WTC11 (cell line): ENCODE measurements at regions not wholly inside any gene's neighbourhood (a gene's known extent, or its start where the extent isn't known, plus 50 kb on each side); places are given as distances from the start of the nearest gene placed in this dataset.

ENCODE experiments used
- ATAC-seq: fragments of 200-7000 bp; cut with Tn5 transposase; 2 replicates; pipeline ENCODE4 v1.10.0; 2021; ENCODE audit warnings: mild to moderate bottlenecking, moderate library complexity
- CTCF ChIA-PET: fragments of 300-600 bp; sonication (Branson Sonifier 250); formaldehyde crosslinking; loops from one replicate; lab custom pipeline; 2021; ENCODE audit warnings: antibody characterized with exemption; lab: Charles Lee
- POLR2A ChIA-PET: fragments of 350-600 bp; sonication (Branson Sonifier 250); formaldehyde crosslinking; loops from one replicate; lab custom pipeline; 2021; ENCODE audit warnings: antibody characterized with exemption; lab: Charles Lee
- DNase-seq: peaks from one replicate; pipeline ENCODE4 v3.0.0; 2021; ENCODE audit warnings: low spot score
- H3K27ac Mint-ChIP-seq: 2 replicates; pipeline ENCODE4 v1.8.0; 2021; ENCODE audit warnings: mixed read lengths
- H3K27me3 Mint-ChIP-seq: 2 replicates; pipeline ENCODE4 v1.8.0; 2021; ENCODE audit warnings: low read depth, mild to moderate bottlenecking, moderate library complexity, mixed read lengths
- H3K36me3 Mint-ChIP-seq: 2 replicates; pipeline ENCODE4 v1.8.0; 2021; ENCODE audit warnings: mixed read lengths
- H3K4me1 Mint-ChIP-seq: 2 replicates; pipeline ENCODE4 v1.8.0; 2022; ENCODE audit warnings: mixed read lengths
- H3K4me3 Mint-ChIP-seq: 2 replicates; pipeline ENCODE4 v1.8.0; 2021; ENCODE audit warnings: mild to moderate bottlenecking, moderate library complexity, mixed read lengths
- H3K9me3 Mint-ChIP-seq: 2 replicates; pipeline ENCODE4 v1.8.0; 2021; ENCODE audit warnings: mixed read lengths
- E2F5 ChIP-seq: sonication (generic); formaldehyde crosslinking; IDR thresholded peaks from 2 replicates; pipeline ENCODE4 v1.8.1; 2022; ENCODE audit warnings: mild to moderate bottlenecking, moderate library complexity, missing genetic modification reagents
- ESRRA ChIP-seq: sonication (generic); formaldehyde crosslinking; IDR thresholded peaks from 2 replicates; pipeline ENCODE4 v1.8.1; 2022; ENCODE audit warnings: mild to moderate bottlenecking, missing genetic modification reagents, borderline replicate concordance
- FOXP1 ChIP-seq: sonication (generic); formaldehyde crosslinking; IDR thresholded peaks from 2 replicates; pipeline ENCODE4 v1.8.0; 2022; ENCODE audit warnings: missing genetic modification reagents, mild to moderate bottlenecking, moderate library complexity, borderline replicate concordance
- HMGXB4 ChIP-seq: sonication (generic); formaldehyde crosslinking; IDR thresholded peaks from 2 replicates; pipeline ENCODE4 v1.8.1; 2023; ENCODE audit warnings: mild to moderate bottlenecking, moderate library complexity, missing genetic modification reagents
- IRF1 ChIP-seq: sonication (generic); formaldehyde crosslinking; IDR thresholded peaks from 2 replicates; pipeline ENCODE4 v1.8.0; 2023; ENCODE audit warnings: missing genetic modification reagents
- MAX ChIP-seq: sonication (generic); formaldehyde crosslinking; IDR thresholded peaks from 2 replicates; pipeline ENCODE4 v1.8.0; 2022; ENCODE audit warnings: mild to moderate bottlenecking, missing genetic modification reagents
- MLX ChIP-seq: sonication (generic); formaldehyde crosslinking; IDR thresholded peaks from 2 replicates; pipeline ENCODE4 v1.8.1; 2023; ENCODE audit warnings: mild to moderate bottlenecking, missing genetic modification reagents, moderate library complexity
- MXD4 ChIP-seq: fragments of 250-450 bp; sonication (Bioruptor Pico); IDR thresholded peaks from 2 replicates; pipeline ENCODE4 v1.8.0; 2021; ENCODE audit warnings: mild to moderate bottlenecking, moderate library complexity, borderline replicate concordance
- NFATC4 ChIP-seq: fragments of 250-450 bp; sonication (Bioruptor Pico); IDR thresholded peaks from 2 replicates; pipeline ENCODE4 v1.9.0; 2021; ENCODE audit warnings: mild to moderate bottlenecking
- RELA ChIP-seq: sonication (generic); formaldehyde crosslinking; IDR thresholded peaks from 2 replicates; pipeline ENCODE4 v1.8.1; 2022; ENCODE audit warnings: missing genetic modification reagents, mild to moderate bottlenecking, borderline replicate concordance
- SMAD3 ChIP-seq: sonication (generic); formaldehyde crosslinking; IDR thresholded peaks from 2 replicates; pipeline ENCODE4 v1.8.0; 2022; ENCODE audit warnings: missing genetic modification reagents, mild to moderate bottlenecking, borderline replicate concordance
- SOX15 ChIP-seq: fragments of 250-450 bp; sonication (Bioruptor Pico); IDR thresholded peaks from 2 replicates; pipeline ENCODE4 v1.9.0; 2021; ENCODE audit warnings: mild to moderate bottlenecking
- STAT6 ChIP-seq: sonication (generic); formaldehyde crosslinking; conservative IDR thresholded peaks from 2 replicates; pipeline ENCODE4 v1.8.1; 2023; ENCODE audit warnings: mild to moderate bottlenecking, low read depth, missing genetic modification reagents, moderate library complexity
- ZNF317 ChIP-seq: sonication (generic); formaldehyde crosslinking; IDR thresholded peaks from 2 replicates; pipeline ENCODE4 v1.8.1; 2023; ENCODE audit warnings: low read depth, mild to moderate bottlenecking, moderate library complexity, missing genetic modification reagents, borderline replicate concordance
- ZNF416 ChIP-seq: fragments of 250-450 bp; sonication (Bioruptor Pico); IDR thresholded peaks from 2 replicates; pipeline ENCODE4 v1.9.0; 2021; ENCODE audit warnings: mild to moderate bottlenecking, inconsistent platforms
- ZNF532 ChIP-seq: fragments of 250-450 bp; sonication (Bioruptor Pico); IDR thresholded peaks from 2 replicates; pipeline ENCODE4 v1.9.0; 2021; ENCODE audit warnings: mild to moderate bottlenecking, borderline replicate concordance
- ZNF671 ChIP-seq: fragments of 250-450 bp; sonication (Bioruptor Pico); IDR thresholded peaks from 2 replicates; pipeline ENCODE4 v1.8.0; 2021; ENCODE audit warnings: mild to moderate bottlenecking

- no peak for DNase-seq
- CTCF ChIA-PET, result no interaction called here
- no peak overlapping the region for H3K4me3 Mint-ChIP-seq
- peaks cover 4% of the 10 kb centered on the region for H3K36me3 Mint-ChIP-seq
- H3K27me3 Mint-ChIP-seq, result no peaks in the 10 kb centered on the region
- POLR2A ChIA-PET, result no interaction called here
- peaks cover 5% of the 10 kb centered on the region; the same call in 1 of the 2 replicates for H3K4me1 Mint-ChIP-seq
- no peak for TF ChIP-seq MLX (CRISPR knock-in tag)
- TF ChIP-seq ZNF416 (CRISPR knock-in tag), result no peak
- no peak for TF ChIP-seq RELA (CRISPR knock-in tag)
- no peak for TF ChIP-seq HMGXB4 (CRISPR knock-in tag)
- no peak for TF ChIP-seq FOXP1
- TF ChIP-seq ESRRA (CRISPR knock-in tag), result no peak
- no peak for TF ChIP-seq MXD4
- TF ChIP-seq IRF1 (CRISPR knock-in tag), result no peak
- no peak for TF ChIP-seq STAT6 (CRISPR knock-in tag)
- TF ChIP-seq ZNF317, result no peak
- no peak for TF ChIP-seq ZNF532 (CRISPR knock-in tag)
- TF ChIP-seq E2F5 (CRISPR knock-in tag), result no peak
- no peak for TF ChIP-seq SOX15
- ATAC-seq, result no peak
- H3K9me3 Mint-ChIP-seq, result peaks cover 4% of the 10 kb centered on the region
- H3K27ac Mint-ChIP-seq, result no peak overlapping the region
Observed at GRCh38 chr2:188013767-188014166, 277.9 kb upstream of the GULP1 start.

- Mint-ChIP-seq H3K27me3 (no peaks in the 10 kb centered on the region), H3K4me1 (peaks cover 5% of the 10 kb centered on the region; the same call in 1 of the 2 replicates)
- POLR2A ChIA-PET, result no interaction called here
- TF ChIP-seq MAX (CRISPR knock-in tag) (no peak), NFATC4 (no peak), SMAD3 (CRISPR knock-in tag) (no peak), ZNF671 (no peak)
- TF ChIP-seq, all 79 proteins: peak for 0
- H3K36me3 Mint-ChIP-seq, result peaks cover 33% of the 10 kb centered on the region
- ATAC-seq (no peak), DNase-seq (no peak)
- H3K4me3 Mint-ChIP-seq, result no peak overlapping the region
- CTCF ChIA-PET, result no interaction called here
- H3K27ac Mint-ChIP-seq, result no peak overlapping the region
- peaks cover 29% of the 10 kb centered on the region for H3K9me3 Mint-ChIP-seq
Observed at GRCh38 chr2:188016917-188017316, 274.8 kb upstream of the GULP1 start.
